Skin of body (tissue), 1 donor: ENCODE measurements at regions not wholly inside any gene's neighbourhood (a gene's known extent, or its start where the extent isn't known, plus 50 kb on each side); places are given as distances from the start of the nearest gene placed in this dataset.
"Not testable (repeated sequence)": the region's sequence is repeated elsewhere in the genome, so short reads cannot be mapped to it uniquely, and the experiment has no call there.

Source experiments
- DNase-seq: peaks from one replicate; lab custom pipeline; 2025; lab: John Stamatoyannopoulos, UW

DNA sequence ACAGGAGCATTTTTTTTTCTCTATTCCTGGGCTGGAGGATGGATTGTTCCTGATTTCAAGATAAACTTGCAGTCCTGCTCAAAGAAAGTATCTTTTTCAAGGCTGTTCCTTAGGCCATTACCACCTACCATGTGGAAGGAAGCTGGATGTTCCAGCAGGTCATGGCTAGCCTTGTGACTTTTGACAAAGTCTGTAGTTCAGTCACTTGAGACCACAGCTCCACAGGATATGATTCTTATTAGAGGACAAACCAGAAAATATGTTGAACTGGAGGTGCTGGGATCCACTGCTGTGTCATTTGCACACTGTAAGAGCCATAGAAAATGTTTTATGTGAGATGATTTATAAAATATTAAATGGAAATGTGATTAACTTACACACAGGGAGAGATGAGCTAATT is 184.2 kb upstream of the ACO1 start:
- no peak for DNase-seq

DNA sequence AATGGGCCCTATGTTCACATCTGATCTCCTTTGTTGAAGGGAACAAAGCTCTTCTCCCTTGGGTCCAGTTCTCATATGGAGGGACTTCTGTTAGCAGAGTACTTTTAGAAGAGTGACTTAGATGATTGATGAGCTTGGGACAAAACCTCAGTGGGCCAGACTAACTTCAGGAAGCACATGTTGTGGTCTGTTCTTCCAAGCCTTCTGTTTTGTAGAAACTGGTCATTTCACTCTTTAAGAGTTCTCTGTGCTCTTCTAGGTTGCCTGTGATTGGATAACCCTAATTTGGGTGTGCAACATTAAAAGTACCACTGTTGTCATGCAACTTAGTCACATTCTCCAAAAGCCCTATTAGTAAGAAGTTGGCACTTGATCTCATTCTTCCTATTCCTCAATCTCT is 183.5 kb upstream of the ACO1 start:
- DNase-seq: no peak

DNA sequence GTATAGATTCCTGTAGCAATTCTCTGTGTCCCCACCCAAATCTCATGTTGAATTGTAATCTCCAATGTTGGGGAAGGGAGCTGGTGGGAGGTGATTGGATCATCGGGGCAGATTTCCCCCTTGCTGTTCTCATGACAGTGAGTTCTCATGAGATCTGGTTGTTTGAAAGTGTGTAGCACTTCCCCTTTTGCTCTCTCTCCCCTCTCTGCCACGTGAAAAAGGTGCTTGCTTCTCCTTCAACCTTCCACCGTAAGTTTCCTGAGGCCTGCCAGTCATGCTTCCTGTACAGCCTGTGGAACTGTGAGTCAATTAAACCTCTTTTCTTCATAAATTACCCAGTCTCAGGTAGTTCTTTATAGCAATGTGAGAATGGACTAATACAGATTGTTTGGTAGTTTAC is 175.3 kb upstream of the ACO1 start:
- DNase-seq: not testable (repeated sequence)

DNA sequence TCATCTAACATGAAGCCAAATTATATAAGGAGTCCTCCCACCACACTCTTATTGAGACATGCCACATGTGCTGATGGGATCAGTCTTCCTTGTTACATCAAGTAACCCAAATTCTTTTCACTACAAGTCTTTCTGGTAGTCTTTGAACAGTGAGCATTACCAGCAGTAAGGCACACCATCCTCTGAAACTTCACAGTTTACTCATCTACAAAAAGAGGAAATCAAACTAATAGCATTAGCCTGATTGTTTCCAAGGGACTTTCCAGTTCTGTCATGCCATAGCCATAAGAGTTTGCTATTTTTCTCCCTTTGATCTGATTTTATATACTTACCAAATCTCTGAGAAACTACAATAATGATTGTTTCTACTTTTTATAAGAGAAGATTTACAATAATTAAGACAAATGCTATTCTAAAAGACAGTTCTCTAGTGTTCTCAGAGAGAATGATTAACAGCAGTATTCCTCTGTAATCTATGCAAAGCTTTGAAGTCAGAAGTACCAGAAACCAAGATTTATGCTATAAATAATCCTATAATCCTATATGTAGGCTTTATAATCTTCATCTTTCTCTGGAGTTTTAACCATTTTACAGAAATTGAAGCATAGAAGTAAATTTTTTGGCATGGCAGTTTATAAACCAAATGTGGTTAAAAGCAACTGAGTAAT is 166.2 kb upstream of the ACO1 start:
- DNase-seq: no peak

DNA sequence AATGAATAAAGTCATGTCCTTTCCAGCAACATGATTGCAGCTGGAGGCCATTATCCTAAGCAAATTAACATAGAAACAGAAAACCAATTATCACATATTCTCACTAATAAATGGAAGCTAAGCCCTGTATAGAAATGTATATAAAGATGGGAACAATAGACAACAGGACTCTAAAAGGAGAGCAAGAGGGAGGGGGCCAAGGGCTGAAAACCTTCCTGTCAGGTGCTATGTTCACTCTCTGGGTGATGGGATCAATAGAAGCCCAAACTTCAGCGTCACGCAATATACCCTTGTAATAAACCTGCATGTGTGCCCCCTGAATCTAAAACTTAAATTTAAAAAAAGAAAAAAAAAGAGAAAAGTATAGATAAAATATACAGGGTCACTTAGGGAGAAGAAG is 163.7 kb upstream of the ACO1 start:
- no peak for DNase-seq

DNA sequence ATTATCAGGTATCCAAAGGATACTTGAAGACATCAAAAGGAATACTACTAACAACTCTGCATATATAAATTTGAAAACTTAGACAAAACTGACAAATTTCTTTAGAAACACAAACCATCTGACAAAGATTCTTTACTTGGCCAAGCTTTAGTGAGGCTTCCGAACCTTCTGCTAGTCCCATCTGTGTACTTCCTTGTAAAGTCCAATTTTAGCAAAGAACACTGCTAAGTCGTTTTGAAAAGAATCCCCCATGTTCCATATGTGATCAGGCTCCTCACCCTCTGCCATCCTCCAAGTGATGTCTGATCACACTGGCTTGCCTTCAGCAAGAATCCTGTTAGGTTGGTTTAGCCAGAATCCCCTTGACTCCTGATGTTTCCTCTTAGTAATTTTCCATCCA is 150.0 kb upstream of the ACO1 start:
- DNase-seq: no peak

DNA sequence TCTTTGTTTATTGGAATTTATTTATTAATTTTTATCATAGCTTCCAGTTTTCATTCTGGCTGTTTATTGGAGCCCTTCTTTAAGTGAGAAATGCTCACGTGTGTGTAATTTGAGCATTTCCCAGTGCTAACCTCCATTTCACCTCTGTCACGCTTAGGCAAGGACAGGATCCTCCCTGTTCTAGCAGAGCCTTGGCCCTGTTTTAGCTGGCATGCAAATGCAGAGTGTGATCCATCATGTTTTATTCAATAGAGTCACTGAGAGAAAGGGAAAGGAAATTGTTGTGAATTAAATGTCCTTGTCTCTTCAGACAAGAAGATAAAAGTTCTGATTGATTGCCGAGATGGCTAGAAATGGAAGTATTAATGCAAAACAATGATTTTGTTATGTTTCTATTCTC is 137.3 kb upstream of the ACO1 start:
- no peak for DNase-seq

DNA sequence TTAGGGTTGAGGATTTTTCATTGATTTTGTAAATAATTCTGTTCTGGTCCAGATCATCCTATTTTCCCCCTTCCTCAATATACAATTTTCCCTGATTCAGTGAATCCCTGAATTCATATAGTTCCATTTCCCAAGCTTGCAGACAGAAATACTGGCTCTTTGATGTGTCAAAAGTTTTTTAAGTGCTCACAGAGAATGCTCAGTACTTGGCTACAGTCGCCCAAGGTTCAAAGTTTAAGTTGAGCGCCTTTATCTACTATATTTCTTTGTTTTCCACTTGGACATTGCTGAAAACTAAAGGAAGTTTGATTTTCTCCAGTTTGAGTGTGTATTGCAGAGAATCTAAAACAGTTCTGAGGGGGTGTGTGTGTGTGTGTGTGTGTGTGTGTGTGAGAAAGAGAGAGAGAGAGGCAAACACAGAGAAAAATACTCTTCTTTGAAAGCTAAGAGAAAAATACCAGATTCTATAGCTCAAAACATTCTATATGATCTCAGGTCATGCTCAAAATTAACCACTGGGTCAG is 136.2 kb upstream of the ACO1 start:
- no peak for DNase-seq

DNA sequence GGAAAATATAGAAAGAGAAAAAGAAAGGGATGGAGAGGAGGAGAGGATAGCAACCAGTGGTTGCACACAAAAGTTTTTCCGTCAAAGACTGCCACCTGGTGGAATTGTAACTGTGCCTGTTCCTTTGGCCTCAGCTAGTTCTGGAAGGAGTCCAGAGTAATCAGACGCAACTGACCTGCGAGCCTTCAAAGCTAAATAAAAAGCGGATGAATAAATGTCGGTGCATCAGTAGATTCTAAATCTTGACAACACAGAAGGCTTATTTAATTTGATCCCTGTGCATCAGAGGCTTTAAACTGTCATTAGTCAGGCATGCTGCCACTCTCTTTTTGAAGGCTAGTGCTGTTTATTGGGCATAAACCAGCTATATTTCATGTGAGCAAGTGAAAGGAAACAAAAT is 132.9 kb upstream of the ACO1 start:
- no peak for DNase-seq

DNA sequence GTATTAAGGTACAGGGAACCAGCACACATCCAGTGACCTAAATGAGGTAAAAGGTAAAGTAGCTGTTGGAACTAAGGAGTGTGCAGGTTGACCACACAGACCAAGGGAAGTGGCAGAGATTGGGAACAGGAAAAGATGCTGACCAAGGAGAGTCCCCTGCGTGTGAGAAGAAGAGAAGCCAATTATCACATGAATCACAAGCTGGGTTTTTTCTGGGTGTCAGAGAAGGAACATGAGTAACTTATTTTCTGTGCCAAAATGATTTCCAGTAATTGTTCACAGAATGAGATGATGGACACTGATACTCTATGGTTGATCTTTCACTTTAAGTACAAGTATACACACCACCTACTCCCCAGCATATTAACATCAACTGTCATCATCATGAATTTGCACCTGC is 130.7 kb upstream of the ACO1 start:
- no peak for DNase-seq

DNA sequence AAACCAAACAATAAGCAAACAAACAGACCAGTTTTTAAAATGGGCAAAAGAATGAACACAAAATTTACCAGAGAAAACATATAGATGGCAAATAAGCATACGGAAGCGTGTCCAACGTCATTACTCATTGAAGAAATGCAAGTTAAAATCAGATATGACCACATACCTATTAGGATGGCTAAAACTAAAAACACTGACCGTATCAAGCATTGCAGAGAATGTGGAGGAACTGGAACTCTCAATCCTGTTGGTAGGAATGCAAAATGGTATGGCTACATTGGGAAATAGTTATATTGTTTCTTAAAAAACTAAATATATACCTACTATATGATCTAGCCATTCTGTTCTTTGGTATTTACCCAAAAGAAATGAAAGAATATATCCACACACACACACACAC is 129.4 kb upstream of the ACO1 start:
- no peak for DNase-seq

DNA sequence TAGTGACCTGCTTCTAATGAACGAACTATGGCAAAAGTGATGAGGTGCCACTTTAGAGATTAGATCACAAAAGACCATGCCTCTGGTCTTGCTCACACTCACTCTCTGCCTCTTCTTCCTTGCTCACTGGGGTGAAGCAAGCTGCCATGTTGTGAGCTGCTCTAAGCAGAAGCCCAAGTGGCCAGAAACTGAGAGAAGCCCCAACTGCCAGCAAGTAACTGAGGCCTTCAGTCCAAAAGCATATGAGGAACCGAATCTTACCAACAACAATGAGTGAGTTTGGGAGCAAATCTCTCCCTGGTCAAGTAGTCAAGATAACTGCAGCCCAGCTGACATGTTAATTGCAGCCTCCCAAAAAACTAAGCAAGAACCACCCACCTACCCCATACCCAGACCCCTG is 126.0 kb upstream of the ACO1 start:
- DNase-seq: no peak

DNA sequence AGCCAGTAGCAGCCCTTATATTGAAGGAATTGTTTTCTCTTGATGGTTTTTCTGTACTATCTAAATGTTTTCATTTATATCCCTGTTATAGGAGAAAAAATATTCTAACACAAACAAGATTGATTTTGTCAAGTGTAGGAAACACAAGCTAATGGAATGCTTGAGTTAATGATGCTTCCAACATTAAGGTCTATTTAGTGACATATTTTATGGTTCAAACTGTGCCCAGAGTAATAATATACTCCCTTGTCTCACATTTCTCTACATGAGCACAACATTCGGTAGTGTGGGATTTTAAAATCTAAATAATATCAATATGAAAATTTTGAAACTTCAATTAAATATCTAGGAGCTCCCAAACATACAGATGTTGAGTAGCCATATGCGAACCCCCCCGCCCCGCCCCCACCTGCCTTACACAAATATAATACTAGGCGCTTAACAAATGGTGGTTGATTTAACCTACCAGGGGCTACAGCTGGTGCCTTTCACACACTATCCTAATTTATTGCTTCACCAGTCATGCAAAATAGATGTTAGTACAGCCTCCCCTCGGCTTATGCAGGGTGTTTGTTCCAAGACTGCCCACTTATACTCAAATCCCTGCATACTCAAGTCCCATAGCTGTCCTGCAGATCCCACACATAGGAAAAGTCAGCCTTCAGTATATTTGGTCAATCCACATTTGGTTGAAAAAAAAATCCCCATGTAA is 124.1 kb upstream of the ACO1 start:
- DNase-seq: no peak

DNA sequence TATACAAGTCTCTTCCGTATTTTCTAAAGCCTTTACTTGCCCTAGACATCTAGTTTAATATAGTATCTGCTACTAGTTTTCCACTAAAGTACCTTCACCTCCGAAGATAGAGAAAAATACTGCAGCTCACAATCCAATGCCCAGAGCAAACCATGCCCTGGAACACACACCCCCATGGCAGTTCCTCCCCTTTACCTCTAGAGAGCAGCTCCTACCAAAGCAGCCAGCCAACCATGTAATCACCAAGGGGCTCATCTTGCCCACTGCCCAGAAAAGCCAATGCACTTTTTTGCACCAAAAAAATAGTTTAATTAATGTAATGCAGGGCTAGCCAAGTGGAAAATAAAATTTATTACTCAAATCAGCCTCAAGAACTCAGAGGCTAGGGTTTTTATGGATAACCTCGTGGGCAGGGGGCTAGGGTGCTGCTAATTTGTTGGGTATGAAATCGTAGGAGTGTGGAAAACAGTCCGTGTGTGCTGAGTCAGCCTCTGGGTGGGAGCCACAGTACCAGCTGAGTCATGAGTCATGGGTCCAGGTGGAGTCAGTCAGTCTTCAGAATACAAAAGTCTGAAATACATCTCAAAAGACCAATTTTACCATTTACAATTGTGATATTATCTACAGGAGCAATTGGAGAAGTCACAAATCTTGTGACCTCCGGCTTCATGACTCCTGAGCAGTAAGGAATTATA is 120.1 kb upstream of the ACO1 start:
- DNase-seq: no peak

DNA sequence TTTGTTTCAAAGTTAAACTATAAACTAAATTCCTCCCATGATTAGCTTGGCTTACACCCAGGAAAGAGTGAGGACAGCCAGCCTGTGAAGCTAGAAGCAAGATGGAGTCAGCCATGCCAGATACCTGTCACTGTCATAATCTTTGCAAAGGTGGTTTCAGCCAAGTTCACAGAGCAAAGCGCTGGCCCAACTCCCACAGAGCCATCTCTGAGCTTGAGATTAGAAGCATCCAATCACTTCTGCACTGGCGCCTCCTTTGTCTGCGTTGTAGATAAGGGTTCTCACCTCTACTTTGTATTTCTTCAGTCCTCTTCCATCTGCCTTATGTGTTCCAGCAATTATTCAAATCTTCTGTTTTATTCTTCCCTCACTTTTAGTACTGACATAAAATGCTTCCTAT is 119.4 kb upstream of the ACO1 start:
- no peak for DNase-seq

DNA sequence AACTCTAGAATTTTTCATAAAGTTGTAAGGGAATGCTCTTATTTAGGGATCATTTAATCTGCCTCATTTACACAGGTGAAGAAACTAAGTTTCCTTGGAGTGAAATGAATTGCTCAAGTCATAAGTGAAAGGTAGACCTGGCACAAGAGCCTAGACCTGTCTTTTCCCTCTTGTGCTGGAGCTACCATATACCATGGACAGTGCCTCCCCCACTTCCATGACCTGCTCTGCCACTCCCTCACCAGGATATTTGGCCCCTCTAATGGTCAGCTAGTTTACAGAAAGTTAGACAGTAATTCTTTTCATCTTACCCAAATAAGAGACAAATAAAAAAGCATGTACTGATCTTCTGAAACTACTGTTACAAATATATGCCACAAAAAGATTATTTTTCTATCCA is 105.5 kb upstream of the ACO1 start:
- DNase-seq: no peak

DNA sequence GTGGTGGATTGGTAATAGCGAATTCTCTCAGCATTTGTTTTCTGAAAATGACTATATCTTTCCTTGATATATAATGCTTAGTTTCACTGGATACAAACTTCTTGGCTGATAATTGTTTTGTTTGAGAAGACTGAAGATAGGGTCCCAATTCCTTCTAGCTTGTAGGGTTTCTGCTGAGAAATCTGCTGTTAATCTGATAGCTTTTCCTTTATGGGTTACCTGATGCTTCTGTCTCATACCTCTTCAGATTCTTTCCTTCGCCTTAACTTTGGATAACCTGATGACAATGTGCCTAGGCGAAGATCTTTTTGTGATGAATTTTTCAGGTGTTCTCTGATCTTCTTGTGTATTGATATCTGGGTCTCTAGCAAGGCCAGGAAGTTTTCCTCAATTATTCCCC is 94.7 kb upstream of the ACO1 start:
- DNase-seq: no peak

DNA sequence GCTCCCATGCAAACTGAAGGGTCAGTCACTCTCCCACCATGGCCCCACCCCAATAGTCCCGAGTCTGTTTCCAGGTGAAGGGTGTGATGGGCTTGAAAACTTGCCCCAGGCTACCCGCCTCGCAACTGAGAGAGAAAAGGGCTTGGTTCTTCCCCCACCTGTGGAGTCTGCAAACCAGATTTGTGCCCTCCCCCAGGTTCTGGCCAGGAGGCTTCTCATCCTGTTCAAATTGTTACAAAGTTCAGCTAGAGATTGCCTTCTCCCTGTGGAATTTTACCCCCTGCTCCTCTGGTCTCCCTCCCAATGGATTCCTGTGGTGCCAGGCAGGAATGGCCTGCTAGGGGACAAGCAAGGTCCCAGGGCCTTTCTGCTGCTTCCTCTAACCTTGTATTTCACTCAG is 93.1 kb upstream of the ACO1 start:
- no peak for DNase-seq

DNA sequence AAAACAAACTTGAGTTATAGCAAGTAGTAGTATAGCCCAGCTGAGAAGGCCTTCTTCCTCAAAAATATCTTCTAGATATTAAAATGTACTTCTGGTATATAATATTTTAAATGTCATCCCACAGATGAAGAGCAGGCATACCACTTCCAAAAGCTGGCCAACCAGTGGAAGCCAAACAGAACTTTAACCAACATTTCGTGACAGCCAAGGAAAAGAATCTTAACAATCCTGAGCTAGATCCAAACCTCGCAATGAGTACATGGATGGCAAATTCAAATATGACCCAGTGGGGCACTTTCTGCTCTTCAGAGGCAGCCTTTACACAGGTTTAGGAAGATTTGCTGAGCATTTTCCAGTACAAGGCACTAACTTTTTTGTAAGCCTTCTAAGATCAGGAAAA is 91.8 kb upstream of the ACO1 start:
- DNase-seq: no peak

DNA sequence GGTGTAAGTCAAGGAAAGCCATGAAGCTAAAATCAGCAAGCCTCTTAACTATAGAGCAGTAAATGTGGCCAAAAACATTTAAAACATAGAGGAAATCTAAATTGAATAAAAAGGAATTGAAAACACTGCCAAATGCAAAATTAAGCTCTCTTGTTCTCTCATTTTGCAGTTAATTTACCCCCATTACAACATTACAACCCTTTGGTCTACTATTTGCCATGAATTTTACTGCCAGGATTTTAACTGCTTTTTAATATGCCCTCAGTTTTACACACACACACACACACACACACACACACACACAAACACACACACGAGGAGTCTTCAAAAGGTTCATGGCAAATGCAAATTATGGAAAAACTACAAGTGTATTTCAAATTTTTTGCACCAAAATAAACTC is 91.4 kb upstream of the ACO1 start:
- no peak for DNase-seq

DNA sequence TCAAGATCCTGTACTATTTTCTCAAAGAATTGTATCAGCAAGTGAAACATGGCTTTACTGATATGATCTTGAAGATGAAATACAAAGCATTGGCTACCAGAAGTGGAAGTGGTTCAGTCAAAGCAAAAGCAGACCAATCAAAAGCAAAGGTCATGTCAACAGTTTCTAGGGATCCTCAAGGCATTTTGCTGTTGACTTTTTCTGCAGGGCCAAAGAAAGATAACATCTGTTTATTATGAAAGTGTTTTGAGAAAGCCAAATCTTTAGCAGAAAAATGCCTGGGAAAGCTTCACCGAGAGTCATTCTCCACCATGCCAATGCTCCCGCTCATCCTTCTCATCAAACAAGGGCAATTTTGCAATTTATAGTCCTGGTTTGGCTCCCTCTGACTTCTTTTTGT is 90.3 kb upstream of the ACO1 start:
- DNase-seq: no peak

DNA sequence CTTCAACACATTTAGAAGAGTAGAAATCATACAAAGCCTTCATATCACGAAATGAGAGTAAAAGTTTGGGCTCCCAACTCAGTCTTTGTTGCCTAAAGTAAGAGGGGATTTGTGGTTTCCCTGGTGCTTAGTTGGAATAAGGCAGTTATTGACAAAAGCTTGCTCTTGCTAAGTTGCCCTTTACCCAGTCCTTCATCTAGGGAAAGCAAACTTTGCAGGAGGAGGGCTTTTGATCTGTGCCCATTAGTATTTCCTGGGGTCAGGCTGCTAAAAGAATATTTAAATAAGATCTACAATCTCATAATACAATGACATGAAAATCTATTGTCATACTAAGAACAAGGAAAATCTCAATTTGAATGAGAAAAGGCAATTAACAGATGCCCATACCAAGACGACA is 84.1 kb upstream of the ACO1 start:
- no peak for DNase-seq

DNA sequence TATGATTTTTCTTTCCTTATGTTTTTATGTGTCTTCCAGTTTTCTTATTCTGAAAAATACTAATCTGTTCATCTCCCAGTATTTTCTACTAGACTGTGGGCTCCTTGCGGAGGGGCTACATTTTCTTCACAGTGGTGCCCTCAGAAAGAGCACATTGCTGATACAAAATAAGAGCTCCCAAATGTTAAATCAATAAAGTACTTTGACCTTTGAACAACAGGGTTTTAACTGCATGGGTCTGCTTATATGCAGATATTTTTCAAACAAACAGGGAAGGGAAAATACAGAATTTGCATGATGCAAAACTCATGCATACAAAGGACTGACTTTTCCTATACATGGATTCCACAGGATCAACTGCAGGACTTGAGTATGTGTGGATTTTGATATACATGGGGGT is 79.9 kb upstream of the ACO1 start:
- DNase-seq: no peak
